ENCODE measurements at regions not wholly inside any gene's neighbourhood (a gene's known extent, or its start where the extent isn't known, plus 50 kb on each side); places are given as distances from the start of the nearest gene placed in this dataset.

DNA sequence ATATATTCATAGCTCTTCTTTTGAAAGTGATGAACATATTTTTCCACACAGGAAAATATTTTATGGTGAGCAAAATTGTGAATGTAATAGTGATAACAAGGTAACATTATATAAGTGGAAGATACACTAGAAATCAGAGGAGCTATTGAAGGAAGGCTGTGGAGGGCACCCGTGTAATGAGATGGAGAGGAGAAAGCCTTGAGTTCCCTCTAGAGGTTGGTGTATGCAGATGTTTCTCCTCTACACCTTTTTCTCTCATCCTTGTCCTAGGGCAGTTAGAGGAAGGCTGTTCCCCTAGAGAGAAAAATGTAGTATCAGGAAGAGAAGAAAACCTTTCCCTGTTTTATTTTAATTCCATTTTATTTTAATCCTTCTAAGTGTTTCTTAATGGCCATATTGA is 54.6 kb upstream of the NRG3 start:
- Mint-ChIP-seq H3K27ac (no peak overlapping the region), H3K9me3 (no peaks in the 10 kb centered on the region), H3K4me1 (no peaks in the 10 kb centered on the region), H3K27me3 (no peaks in the 10 kb centered on the region), H3K4me3 (no peak overlapping the region), H3K36me3 (no peaks in the 10 kb centered on the region)
- CTCF ChIA-PET, result no interaction called here
- no peak for DNase-seq

All from activated naive CD4-positive, alpha-beta T cell treated with anti-CD3 and anti-CD28 coated beads, Interleukin-2, amount 10 ng/mL, durations not matched to agents 7 days and 5 days (primary cell).